Endothelial cell of umbilical vein (primary cell): ENCODE measurements at regions not wholly inside any gene's neighbourhood (a gene's known extent, or its start where the extent isn't known, plus 50 kb on each side); places are given as distances from the start of the nearest gene placed in this dataset.

Experiments used
- CTCF ChIP-seq, 2 donors: IDR thresholded peaks; 1 replicate in 1 of 2; 2 replicates in 1 of 2; pipeline ENCODE4 v1.5.1; 2011; ENCODE audit warnings: low read length in 2 of 2, mild to moderate bottlenecking in 2 of 2, moderate library complexity in 2 of 2, control low read depth in 1 of 2, inconsistent platforms in 1 of 2, low read depth in 1 of 2; ENCODE audit not compliant: insufficient read depth in 1 of 2; ENCODE audit errors: extremely low read depth in 1 of 2
- EZH2 ChIP-seq: IDR thresholded peaks from 2 replicates; pipeline ENCODE4 v1.6.1; 2012; ENCODE audit warnings: borderline replicate concordance, low read depth, mild to moderate bottlenecking, moderate library complexity, low read length, inconsistent platforms; ENCODE audit not compliant: severe bottlenecking
- MAX ChIP-seq: IDR thresholded peaks from 2 replicates; pipeline ENCODE4 v1.6.1; 2011; ENCODE audit not compliant: insufficient read depth, insufficient read length
- MYC ChIP-seq: IDR thresholded peaks from one replicate; pipeline ENCODE4 v1.6.1; 2011; ENCODE audit warnings: mild to moderate bottlenecking, low read depth, low read length
- POLR2A ChIP-seq: IDR thresholded peaks from 2 replicates; pipeline ENCODE4 v1.6.1; 2012; ENCODE audit warnings: low read depth, mild to moderate bottlenecking, control low read depth, low read length

GRCh38 chr7:125112850-125113249, 183.2 kb upstream of the POT1 start:
- TF ChIP-seq CTCF (IDR thresholded peaks at IDR 0.05; ENCODE audit: extremely low read depth in 1 of 2, insufficient read depth in 1 of 2, low read depth in 1 of 2, low read length in 2 of 2) (no peak), MAX (no peak), EZH2 (no peak), MYC (no peak), POLR2A (no peak)
